HG02938 (cell line): ENCODE measurements at regions not wholly inside any gene's neighbourhood (a gene's known extent, or its start where the extent isn't known, plus 50 kb on each side); places are given as distances from the start of the nearest gene placed in this dataset.

Experiments
- ATAC-seq: cut with Tn5 transposase; IDR thresholded peaks from one replicate; pipeline ENCODE4 v1.9.1; 2021; ENCODE audit warnings: mild to moderate bottlenecking, moderate library complexity; ENCODE audit not compliant: unreplicated experiment

DNA sequence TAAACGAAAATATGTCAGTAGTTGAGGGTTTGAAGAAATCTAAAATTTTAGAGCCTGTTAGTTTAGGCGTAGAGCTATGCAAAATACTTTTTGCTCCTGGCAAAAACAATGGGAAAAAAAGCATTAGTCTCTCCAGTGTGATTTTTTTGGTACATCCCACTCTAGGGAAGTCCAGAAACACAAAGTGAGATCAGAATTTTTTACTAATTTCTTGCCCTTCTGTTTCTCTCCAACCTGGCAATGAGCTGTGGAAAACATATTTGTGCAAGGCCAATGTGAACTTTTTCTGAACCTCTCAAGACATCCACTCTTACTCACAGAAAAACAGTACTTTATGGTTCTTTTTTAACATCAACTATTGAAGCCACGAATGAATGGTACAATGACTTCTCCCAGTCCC is 56.9 kb upstream of the DCN start:
- no peak for ATAC-seq
